Erythroblast (primary cell): ENCODE measurements at regions not wholly inside any gene's neighbourhood (a gene's known extent, or its start where the extent isn't known, plus 50 kb on each side); places are given as distances from the start of the nearest gene placed in this dataset.

Source experiments
- GATA1 ChIP-seq: IDR thresholded peaks from 2 replicates; pipeline ENCODE4 v1.6.1; 2011; ENCODE audit warnings: low read depth, mild to moderate bottlenecking, control low read depth, low read length, moderate library complexity
- POLR2A ChIP-seq: IDR thresholded peaks from 2 replicates; pipeline ENCODE4 v1.6.1; 2011; ENCODE audit warnings: mild to moderate bottlenecking, low read length

- no peak for TF ChIP-seq POLR2A
- no peak for TF ChIP-seq GATA1
These were observed 664.2 kb upstream of the CPEB2 start for GRCh38 chr4:14337892-14338584.
